ENCODE measurements at regions not wholly inside any gene's neighbourhood (a gene's known extent, or its start where the extent isn't known, plus 50 kb on each side); places are given as distances from the start of the nearest gene placed in this dataset.

GRCh38 chr7:41162612-41163011 lies 540.3 kb downstream of the INHBA start (continued):
- TF ChIP-seq JUND (IDR thresholded peaks at IDR 0.05; ENCODE audit: low read length) (no peak), HDAC6 (IDR thresholded peaks at IDR 0.05; ENCODE audit: low read depth, low read length) (no peak), BRCA1 (IDR thresholded peaks at IDR 0.05; ENCODE audit: low read depth, low read length) (no peak)
